GM19397 (cell line): ENCODE measurements at regions not wholly inside any gene's neighbourhood (a gene's known extent, or its start where the extent isn't known, plus 50 kb on each side); places are given as distances from the start of the nearest gene placed in this dataset.
"Not testable (repeated sequence)": the region's sequence is repeated elsewhere in the genome, so short reads cannot be mapped to it uniquely, and the experiment has no call there.

Experiments used
- ATAC-seq: cut with Tn5 transposase; IDR thresholded peaks from one replicate; pipeline ENCODE4 v1.9.1; 2021; ENCODE audit warnings: mild to moderate bottlenecking, moderate library complexity; ENCODE audit not compliant: unreplicated experiment

DNA sequence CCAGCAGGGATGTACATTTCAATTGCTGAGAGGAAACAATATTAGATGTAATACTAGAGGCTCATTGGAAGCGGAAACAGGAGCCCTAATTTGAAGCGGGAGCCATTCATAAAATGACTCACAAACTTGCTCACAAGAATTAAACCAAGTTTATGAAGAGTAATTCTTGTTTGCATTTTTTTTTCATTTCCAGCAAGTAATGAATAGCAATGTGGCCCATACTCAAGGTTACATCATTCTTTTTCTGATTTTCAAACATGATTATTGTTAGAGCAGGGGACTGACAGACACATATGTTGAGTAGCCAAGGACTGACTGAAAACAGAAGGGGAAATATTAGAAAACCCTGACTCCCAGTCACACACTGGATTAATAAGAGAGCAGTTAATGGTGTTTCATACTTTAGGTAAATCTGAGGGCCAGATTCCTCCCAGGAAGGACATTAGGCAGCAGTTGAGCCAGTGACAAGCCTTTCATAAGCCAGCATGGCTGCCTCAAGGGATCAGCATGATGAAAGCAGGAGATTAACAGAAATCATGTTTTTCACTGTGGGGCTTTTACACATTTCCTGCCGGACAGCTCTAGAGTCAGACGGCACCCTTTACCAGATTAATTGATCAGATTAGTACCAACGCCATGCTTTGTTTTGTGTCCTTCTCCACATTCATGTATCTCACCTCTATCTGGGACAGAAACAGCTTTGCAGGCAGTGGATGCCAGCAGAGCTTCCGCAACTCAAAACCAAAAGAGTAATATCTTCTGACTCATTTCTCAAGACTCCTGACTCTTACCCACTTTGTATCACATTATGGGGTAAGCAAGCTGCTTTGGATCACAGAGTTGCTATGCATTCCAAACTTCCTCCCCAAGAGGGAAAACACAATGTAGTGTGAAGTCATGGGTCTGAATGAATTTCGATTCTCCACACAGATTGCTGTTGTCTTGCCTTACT lies 831.6 kb downstream of the KCNA4 start:
- no peak for ATAC-seq

DNA sequence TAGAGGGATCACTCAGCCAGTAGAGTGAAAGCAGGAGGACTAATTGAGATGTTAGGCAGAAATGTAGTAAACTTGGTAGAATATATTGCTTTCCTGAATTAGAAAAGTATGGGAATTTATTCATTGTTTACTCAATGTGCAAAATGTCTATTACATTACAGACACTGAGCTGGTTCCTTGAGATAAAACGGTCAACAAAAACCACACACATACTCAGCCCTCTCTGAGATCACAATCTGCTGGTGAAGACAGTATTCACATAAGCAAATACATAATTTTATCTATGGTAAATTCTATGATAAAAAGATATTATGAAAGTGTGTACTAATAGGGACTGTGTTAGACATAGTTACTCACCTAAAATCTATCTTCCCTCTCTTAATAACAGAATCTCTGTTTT lies 833.5 kb downstream of the KCNA4 start:
- ATAC-seq, result no peak

DNA sequence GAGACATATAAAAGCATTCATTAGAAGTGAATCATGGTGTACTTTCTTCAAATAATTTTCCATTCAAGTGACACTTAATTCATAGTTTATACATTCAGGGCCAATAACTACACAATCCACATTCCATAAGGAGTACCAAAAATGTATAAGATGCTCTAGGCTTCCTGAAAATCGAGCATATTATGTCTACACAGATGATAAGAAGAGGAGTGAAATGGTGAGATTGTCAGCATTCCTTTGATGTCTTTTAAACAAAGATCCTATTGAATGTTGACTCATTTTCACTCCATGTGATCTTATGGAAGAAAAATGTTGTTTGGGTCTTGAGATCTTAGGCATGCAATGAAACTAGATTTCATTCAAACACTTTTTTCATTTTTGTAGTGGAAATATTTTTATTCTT lies 843.2 kb downstream of the KCNA4 start:
- no peak for ATAC-seq

- no peak for ATAC-seq
Observed at GRCh38 chr11:29171360-29171950, 845.4 kb downstream of the KCNA4 start.

DNA sequence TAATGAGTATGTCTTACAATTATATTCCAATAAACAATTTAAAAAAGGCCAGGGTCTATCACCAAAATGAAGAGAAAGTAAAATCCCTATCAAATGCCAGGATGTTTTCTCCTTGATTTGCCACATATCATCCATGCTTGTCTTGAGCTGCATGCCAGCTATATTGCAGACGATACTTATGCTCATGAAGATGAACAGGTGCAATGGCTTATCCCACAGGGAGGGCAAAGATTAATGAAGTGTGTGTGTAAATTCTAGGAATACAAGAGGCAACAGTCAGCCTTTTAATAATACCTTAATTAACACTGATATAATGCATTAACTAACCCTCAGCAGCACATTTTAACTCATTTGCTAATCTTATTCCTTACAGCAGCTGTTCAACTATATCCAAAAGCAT lies 850.5 kb downstream of the KCNA4 start:
- ATAC-seq, result no peak

DNA sequence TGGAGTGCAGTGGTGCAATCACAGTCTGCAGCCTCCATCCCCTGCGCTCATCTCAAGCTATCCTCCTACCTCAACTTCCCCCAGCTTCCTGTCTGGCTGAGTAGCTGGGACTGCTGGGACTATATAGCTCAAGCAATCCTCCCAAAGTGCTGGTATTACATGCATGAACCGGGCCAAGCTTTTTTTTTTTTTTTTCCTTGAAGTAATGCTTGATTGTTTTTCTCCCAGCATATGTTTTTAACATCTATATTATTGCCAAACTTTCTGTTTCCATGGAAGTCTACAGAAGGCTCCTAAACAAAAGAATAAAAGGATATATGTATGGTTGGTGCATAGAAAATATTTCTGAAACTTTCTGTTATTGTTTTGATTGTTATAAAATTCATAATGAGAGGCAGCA lies 853.6 kb downstream of the KCNA4 start:
- ATAC-seq, result no peak

GRCh38 chr11:29162491-29162890 lies 854.3 kb downstream of the KCNA4 start:
- no peak for ATAC-seq

DNA sequence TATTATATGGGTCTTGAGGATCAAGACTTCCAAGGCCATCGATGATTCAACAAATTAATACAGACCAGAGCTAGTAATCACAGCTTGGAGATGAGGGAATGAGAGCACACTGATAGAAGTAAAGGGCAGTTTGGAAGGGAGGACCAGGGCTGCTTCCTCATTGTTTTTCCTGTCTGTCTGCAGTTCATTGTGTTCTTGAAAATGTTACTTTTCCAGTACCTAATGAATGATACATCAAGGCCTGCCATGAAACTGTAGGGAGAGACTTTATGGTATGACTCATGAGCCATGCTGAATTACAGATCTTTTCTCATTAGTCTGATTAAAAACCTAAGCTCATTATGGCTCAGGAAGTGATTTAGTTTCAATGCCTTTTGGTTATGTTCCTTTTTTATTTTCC lies 855.6 kb downstream of the KCNA4 start:
- no peak for ATAC-seq

DNA sequence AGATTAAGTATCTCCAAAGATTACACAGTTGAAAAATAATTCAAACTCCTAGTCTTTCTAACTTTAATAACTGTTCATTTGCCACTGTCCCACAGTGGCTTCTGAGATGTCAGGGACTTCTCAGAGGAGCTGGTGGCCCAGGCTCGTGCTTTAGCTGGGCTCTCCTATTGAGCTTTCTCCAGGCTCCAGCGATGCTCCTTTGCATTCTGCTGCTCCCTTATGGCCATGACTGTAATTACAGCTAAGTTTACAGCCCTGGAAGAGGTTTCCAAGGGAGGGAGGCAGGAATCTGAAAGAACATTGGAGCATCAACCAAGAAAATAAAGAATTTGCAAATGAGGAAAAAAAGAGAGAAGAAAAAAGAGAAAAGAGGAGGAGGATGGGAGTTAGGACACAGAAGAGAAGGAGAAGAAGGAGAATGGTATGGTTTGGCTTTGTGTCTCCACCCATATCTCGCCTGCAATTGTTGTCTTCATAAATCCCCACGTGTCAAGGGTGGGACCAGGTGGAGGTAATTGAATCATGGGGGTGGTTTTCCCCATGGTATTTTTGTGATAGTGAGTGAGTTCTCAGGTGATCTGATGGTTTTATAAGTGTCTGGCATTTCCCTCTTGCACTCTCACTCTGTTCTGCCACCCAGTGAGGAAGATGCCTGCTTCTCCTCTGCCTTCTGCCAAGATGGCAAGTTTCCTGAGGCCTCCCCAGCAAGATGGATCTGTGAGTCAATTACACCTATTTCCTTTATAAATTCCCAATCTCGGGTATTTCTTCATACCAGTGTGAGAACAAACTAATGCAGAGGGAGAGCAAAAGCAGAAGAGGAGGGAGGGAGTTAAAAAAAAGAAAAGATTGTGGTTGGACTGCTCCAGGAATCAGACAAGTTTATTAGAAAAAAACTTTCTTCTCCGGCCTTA lies 857.0 kb downstream of the KCNA4 start:
- ATAC-seq, result peak; percentile 95

GRCh38 chr11:29153078-29153477 lies 863.8 kb downstream of the KCNA4 start:
- no peak for ATAC-seq

GRCh38 chr11:29142573-29142972 lies 874.3 kb downstream of the KCNA4 start:
- ATAC-seq, result not testable (repeated sequence)

DNA sequence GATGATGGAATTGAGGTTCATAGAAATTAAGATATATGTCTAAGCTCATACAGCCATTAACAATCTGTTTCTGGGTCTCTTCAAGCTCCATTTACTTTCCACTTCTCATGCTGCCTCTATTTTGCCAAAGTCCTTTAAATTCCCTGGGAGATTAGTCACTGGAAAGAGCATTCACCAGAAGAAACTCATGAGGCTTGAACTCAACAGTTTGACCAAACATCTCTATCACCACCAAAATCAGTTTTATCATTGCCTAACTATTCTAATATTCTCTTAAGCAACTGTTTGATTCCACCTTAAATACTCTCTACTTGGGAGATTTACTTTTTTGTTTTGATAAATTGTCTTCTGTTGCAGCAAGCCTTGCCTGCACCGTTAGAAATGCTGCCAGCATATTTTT lies 881.3 kb downstream of the KCNA4 start:
- no peak for ATAC-seq

DNA sequence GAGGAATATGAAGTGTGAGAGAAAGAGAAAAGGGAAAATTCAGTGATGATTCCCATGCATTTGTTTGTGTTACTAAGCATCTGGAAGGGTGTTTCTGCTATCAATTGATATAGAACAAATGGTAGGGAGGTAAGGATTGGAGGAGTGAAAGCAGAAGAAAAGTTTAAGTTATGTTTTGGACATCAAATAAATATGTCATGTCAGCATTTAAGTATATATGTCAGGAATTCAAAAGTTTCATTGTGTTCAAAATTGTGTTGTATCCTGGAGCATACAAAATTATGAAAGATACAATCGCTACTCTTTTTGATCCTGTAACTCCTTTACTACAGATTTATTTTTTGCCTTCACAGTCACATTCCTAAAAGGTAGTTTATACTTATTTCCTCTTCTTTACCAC lies 885.8 kb downstream of the KCNA4 start:
- no peak for ATAC-seq

DNA sequence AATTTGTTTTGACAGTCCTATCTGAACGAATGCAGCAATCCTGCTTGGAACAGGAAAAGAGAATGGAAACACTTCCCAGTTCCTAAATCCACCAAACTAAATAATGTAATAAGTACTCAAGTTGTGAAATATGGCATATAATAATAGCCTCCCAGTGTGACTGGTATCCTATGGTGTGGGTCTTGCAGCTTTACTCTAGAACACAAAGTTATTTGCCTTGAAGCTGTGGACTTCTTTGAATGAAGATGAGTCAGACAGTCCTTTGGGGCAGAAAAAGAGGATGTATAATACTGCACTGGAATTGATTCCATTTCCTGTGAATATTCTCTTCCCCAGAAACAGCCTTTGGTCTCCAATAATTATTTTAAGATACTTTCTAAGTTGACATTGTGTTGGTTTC lies 887.0 kb downstream of the KCNA4 start:
- no peak for ATAC-seq

DNA sequence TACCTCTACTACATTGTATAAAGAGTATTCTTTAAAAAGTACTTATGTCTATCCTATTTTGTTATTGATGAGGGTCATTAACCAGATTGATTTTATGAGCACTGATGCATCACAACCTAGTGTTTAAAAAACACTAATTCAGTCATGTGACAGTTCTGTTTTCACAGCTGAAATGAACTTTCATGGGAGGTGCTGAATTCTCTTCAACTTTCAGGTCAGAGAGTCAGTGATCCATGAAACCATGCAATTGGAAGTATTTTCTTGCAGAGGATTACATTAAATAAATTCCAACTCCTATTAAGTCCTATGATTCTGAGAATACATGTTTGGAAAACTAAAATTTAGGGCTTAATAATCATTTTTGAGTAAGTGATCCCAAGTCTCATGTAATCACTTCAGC lies 889.4 kb downstream of the KCNA4 start:
- no peak for ATAC-seq

GRCh38 chr11:29125606-29126005 lies 891.2 kb downstream of the KCNA4 start:
- no peak for ATAC-seq

DNA sequence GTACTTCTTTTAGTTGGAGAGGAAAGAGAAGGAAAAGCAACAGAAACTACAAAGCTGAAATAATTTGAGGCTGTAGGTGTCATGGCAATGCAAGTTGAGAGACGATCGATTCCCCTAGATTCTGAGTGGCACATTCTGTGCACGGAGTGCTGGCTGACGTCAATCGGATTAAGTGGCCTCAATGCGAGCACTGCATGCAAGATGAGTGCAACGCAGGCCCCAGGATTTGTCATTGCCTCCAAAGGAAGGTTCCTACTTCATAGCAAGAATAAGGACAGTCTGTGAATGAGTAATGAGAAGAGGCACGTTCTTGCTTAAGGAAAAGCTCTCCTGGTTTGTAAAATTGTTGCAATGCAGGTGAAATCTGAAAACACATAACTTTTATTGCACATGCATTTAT lies 892.4 kb downstream of the KCNA4 start:
- ATAC-seq, result no peak

- ATAC-seq, result no peak
Observed at GRCh38 chr11:29119707-29120618, 896.9 kb downstream of the KCNA4 start.

- ATAC-seq, result no peak
Observed at GRCh38 chr11:29119116-29119515, 897.7 kb downstream of the KCNA4 start.

DNA sequence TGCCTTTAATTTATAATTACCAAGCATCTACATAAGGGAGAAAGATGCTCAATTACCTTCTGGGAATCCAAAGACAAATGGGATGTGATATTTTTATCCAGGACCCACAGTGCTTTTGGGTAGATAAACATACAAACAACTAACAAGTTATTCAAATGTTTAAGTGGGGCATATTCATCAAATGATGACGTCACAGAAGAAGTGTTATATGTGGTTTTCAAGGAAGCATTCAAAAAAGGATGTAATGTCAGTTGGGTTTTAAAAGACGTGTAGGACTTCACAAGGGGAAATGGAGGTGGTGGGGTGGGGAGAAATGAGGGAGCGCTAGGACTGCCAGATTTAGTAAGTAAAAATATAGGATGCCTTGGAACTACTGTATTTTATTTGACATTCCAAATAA lies 915.9 kb downstream of the KCNA4 start:
- ATAC-seq, result no peak
